Skeletal muscle satellite cell (primary cell): ENCODE measurements at regions not wholly inside any gene's neighbourhood (a gene's known extent, or its start where the extent isn't known, plus 50 kb on each side); places are given as distances from the start of the nearest gene placed in this dataset. TPM values are rescaled to one million over a fixed set of nuclear protein-coding genes. Genes with fewer than 3 reads are reported as not detected.

Experiments
- H3K27me3 ChIP-seq: 2 replicates; pipeline ENCODE4 v1.7.0; 2013; ENCODE audit warnings: low read length; ENCODE audit not compliant: control insufficient read depth, insufficient read depth
- H3K36me3 ChIP-seq: 2 replicates; pipeline ENCODE4 v1.7.0; 2013; ENCODE audit warnings: mild to moderate bottlenecking, control low read depth, low read length; ENCODE audit not compliant: insufficient read depth
- H3K4me1 ChIP-seq: 2 replicates; pipeline ENCODE4 v1.7.0; 2013; ENCODE audit warnings: low read length; ENCODE audit not compliant: control insufficient read depth, insufficient read depth
- H3K4me2 ChIP-seq: 2 replicates; pipeline ENCODE4 v1.7.0; 2013; ENCODE audit warnings: mild to moderate bottlenecking, low read length
- H3K4me3 ChIP-seq: 2 replicates; pipeline ENCODE4 v1.7.0; 2013; ENCODE audit warnings: low read length
- H3K9ac ChIP-seq: 2 replicates; pipeline ENCODE4 v1.7.0; 2013; ENCODE audit warnings: mild to moderate bottlenecking, low read depth, low read length, moderate library complexity
- H3K9me3 ChIP-seq: replicated peaks from 2 replicates; pipeline ENCODE4 v1.7.0; 2013; ENCODE audit warnings: mild to moderate bottlenecking, control low read depth, low read length
- small RNA-seq: library from RNA; depleted of rRNA; stranded (forward); fragments of <200 nt; gene quantifications from one replicate; pipeline ENCODE3, GENCODE V24; 2012

DNA sequence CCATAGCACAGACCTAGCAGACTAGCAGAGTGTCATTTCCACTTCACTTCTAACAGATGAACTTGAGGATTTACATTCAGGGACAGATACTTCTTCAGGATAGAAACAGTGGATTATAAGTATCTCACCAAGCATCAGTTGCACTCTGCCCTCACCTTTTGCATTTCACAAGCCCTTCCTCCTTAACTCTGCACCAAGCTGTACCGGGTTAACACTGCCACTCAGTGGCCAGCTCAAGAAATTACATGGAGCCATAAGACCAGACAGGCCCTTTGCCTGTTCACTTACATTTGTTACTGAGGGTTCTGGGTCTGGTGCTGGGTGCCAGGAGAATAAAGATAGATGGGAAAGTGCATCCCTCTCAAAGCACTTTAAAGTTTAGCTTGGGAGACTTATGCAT, 309.8 kb downstream of the SHANK2 start:
- no peaks in the 10 kb centered on the region for H3K4me1 ChIP-seq
- no peaks in the 10 kb centered on the region for H3K27me3 ChIP-seq
- H3K9ac ChIP-seq: no peak overlapping the region
- peaks cover 12% of the 10 kb centered on the region for H3K9me3 ChIP-seq
- H3K36me3 ChIP-seq: no peaks in the 10 kb centered on the region
- no peak overlapping the region for H3K4me2 ChIP-seq
- H3K4me3 ChIP-seq: no peak overlapping the region

DNA sequence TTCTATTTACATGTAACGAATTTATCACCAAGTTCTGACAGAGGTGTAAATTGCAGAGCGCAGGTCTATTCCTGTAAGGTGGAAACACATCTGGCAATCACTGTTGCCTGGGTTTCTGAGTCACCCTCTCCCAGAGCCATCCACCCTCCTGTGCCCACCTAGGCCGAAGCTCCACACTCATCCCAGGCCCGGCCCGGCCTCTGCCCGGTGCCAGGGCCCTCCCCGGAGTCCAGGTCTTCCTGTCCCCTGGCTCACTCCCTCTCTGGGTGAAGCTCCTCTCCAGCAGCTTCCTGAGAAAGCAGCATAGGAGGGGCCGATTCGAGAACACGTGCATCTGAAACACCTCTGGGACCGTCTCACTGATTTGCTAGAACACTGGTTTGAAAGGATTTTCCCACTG, 308.2 kb downstream of the SHANK2 start:
- Histone ChIP-seq H3K9ac (no peak overlapping the region), H3K4me2 (no peak overlapping the region), H3K4me1 (no peaks in the 10 kb centered on the region), H3K9me3 (peaks cover 12% of the 10 kb centered on the region), H3K4me3 (no peak overlapping the region), H3K27me3 (no peaks in the 10 kb centered on the region), H3K36me3 (no peaks in the 10 kb centered on the region)

DNA sequence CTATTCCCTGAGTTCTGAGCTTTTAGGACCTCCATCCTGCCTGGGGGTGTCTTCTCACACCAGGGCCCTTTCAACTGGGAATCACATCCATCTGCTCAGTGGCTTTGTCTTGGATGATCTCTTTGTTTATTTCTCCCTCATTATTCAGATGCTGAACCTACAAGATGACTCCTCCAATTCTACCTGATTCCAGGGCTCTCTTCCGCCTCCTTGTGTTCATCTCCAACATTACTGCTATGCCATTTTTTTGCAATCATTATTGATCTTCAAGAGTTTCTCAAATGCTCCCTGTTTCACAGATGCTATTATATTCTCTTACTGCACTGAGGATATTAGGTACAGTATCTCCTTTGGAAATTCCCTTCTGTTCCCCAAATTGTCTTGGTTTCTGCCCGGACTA, 307.7 kb downstream of the SHANK2 start:
- Histone ChIP-seq H3K4me3 (no peak overlapping the region), H3K4me2 (no peak overlapping the region), H3K9ac (no peak overlapping the region), H3K4me1 (no peaks in the 10 kb centered on the region), H3K36me3 (no peaks in the 10 kb centered on the region), H3K9me3 (peaks cover 12% of the 10 kb centered on the region), H3K27me3 (no peaks in the 10 kb centered on the region)

DNA sequence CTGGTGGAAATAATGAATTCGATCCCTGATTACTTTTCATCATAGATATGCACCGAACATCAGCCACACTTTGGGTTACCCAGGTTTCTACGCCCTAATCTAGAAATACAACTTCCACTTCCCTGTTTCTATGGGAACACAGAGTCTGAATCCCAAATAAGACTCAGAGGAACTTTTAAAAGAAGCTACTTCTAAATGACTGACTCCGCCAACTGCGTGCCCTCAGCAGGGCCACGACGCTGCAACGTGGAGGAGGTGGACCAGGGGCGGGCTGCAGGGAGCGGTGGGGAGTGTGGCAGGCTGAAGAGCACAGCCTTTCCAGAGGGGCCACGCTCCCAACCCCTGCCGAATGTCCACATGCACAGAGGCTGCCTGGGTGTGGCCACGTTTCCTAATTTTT, 304.0 kb downstream of the SHANK2 start:
- no peaks in the 10 kb centered on the region for H3K36me3 ChIP-seq
- no peaks in the 10 kb centered on the region for H3K27me3 ChIP-seq
- H3K9me3 ChIP-seq: no peaks in the 10 kb centered on the region
- no peak overlapping the region for H3K4me2 ChIP-seq
- no peak overlapping the region for H3K4me3 ChIP-seq
- H3K4me1 ChIP-seq: no peaks in the 10 kb centered on the region
- no peak overlapping the region for H3K9ac ChIP-seq

DNA sequence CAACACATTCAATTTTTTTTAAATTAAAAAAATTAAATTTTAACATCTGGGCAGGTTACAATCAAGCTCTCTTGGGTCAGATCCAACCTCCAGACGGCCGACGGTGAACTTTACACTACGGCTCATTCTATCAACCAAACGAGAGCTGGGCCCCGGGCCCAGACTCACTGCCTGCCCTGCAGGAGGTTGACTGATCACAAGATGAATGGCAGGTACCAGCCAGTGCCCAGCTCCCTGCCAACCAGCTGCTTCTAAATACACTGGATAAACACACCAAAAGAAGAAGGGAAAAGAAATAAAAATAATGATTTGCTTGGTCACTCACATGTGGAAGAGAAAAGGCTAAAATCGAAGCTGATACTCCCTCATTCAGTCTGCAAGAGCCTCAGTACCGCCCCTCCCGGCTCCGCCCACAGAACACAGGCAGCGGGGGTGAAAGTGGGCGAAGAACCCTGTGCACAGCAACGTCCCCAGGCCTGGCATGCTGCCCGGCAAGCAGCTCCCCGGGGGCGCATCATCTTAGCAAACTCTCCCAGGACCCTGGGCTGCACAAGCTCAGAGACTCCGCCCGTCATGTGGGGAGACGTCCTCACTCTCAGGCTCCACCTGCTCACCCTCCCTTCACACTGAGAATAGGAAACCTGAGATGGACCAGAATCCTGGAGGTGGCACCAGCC, 303.4 kb downstream of the SHANK2 start:
- no peak overlapping the region for H3K4me3 ChIP-seq
- H3K36me3 ChIP-seq: no peaks in the 10 kb centered on the region
- H3K4me2 ChIP-seq: no peak overlapping the region
- no peaks in the 10 kb centered on the region for H3K4me1 ChIP-seq
- no peaks in the 10 kb centered on the region for H3K27me3 ChIP-seq
- H3K9me3 ChIP-seq: no peaks in the 10 kb centered on the region
- H3K9ac ChIP-seq: no peak overlapping the region

DNA sequence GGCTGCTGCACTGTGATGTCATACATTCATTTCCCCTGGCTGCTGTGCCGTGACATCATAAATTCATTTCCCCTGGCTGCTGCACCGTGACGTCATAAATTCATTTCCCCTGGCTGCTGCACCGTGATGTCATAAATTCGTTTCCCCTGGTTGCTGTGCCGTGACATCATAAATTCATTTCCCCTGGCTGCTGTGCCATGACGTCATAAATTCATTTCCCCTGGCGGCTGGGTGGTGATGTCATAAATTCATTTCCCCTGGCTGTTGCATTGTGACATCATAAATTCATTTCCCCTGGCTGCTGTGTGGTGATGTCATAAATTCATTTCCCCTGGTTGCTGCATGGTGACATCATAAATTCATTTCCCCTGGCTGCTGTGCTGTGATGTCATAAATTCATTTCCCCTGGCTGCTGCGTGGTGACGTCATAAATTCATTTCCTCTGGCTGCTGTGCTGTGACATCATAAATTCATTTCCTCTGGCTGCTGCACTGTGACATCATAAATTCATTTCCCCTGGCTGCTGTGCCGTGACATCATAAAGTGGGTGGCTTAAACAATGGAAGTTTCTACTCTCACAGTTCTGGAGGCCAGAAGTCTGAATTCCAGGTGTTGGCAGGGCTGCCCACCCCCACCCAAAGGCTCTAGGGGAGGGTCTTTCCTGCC, 301.1 kb downstream of the SHANK2 start:
- Histone ChIP-seq H3K4me2 (no peak overlapping the region), H3K27me3 (no peaks in the 10 kb centered on the region), H3K9ac (no peak overlapping the region), H3K4me3 (no peak overlapping the region), H3K4me1 (no peaks in the 10 kb centered on the region), H3K36me3 (no peaks in the 10 kb centered on the region), H3K9me3 (no peaks in the 10 kb centered on the region)

DNA sequence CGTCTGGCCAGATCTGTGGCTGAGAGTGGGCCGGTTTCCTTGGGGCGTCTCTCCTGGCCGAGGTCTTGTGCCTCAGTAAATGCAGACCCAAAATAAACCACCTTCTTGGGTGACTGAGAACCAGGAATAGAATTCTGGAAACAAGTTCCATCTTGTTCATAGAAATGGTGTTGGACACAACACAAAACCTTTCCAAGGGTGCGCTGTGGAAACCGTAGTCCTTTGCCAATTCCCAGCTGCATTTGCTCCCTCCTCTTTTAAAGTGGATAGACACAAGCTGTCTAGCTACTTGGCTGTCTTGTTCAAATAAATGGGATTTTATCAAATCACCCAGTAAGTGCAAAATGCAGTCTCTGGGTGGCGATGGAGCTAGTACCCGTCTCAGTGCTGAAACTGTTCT, 300.2 kb downstream of the SHANK2 start:
- H3K9ac ChIP-seq: no peak overlapping the region
- H3K4me2 ChIP-seq: no peak overlapping the region
- H3K36me3 ChIP-seq: no peaks in the 10 kb centered on the region
- no peak overlapping the region for H3K4me3 ChIP-seq
- no peaks in the 10 kb centered on the region for H3K4me1 ChIP-seq
- no peaks in the 10 kb centered on the region for H3K9me3 ChIP-seq
- no peaks in the 10 kb centered on the region for H3K27me3 ChIP-seq

DNA sequence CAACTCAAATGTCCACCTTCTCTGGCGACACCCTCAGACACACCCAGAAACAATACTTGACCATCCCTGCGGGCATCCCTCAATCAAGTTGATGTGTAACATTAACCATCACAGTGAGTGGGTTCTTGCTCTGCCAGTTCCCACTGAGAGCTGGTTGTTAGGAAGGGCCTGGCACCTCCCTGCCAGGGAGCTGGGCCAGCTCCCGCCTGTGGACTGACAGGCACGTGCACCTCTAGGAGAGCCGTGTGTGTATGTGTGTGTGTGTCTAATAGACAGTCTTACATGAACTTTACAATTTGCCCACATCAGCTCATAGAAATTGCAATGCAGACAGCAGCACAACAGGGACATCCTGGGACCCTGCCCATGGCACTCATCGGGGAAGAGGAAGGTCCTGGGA, 298.7 kb downstream of the SHANK2 start:
- H3K36me3 ChIP-seq: no peaks in the 10 kb centered on the region
- no peaks in the 10 kb centered on the region for H3K9me3 ChIP-seq
- no peak overlapping the region for H3K4me3 ChIP-seq
- H3K9ac ChIP-seq: no peak overlapping the region
- no peaks in the 10 kb centered on the region for H3K27me3 ChIP-seq
- no peak overlapping the region for H3K4me2 ChIP-seq
- no peaks in the 10 kb centered on the region for H3K4me1 ChIP-seq

DNA sequence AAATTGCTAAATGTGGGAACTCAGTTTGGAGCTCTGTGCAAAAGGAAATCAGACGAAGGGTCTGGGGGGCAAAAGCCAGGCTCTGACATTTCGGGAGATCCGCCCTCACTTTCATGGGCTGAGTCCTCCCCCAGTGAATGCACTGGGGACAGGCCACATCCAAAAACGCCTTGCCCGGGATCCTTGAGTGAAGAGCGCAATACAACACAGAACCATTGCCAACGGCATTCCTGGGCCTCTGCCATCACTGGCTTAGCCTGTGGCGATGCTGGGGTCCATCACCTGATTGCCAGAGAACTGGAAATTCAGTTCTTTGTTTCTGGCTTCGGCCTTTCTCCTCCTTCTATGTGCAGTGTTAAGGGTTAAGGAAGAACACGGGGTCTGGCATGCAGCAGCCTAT, 297.9 kb downstream of the SHANK2 start:
- H3K9me3 ChIP-seq: no peaks in the 10 kb centered on the region
- no peak overlapping the region for H3K9ac ChIP-seq
- H3K36me3 ChIP-seq: no peaks in the 10 kb centered on the region
- H3K27me3 ChIP-seq: no peaks in the 10 kb centered on the region
- H3K4me2 ChIP-seq: no peak overlapping the region
- H3K4me1 ChIP-seq: no peaks in the 10 kb centered on the region
- H3K4me3 ChIP-seq: no peak overlapping the region

Small RNA genes in the stretch of these regions (small RNA-seq; reads per million reads assigned to genes)
- gene MIR3664 (1.5 reads per million, percentile 52 among the genes with 10 or more reads in this experiment), gene RF00019 (not detected)
